NCI-H1092 (cell line): ENCODE measurements at regions not wholly inside any gene's neighbourhood (a gene's known extent, or its start where the extent isn't known, plus 50 kb on each side); places are given as distances from the start of the nearest gene placed in this dataset.
"Not testable (repeated sequence)": the region's sequence is repeated elsewhere in the genome, so short reads cannot be mapped to it uniquely, and the experiment has no call there.

Experiments used
- DNase-seq: peaks from one replicate; lab custom pipeline; 2025; lab: John Stamatoyannopoulos, UW

GRCh38 chr2:120498576-120499394 lies 152.8 kb downstream of the INHBB start:
- DNase-seq: no peak

GRCh38 chr2:120499784-120500495 lies 154.0 kb downstream of the INHBB start:
- no peak for DNase-seq

- no peak for DNase-seq
These were observed 155.7 kb downstream of the INHBB start for GRCh38 chr2:120501591-120501990.

- no peak for DNase-seq
These were observed 156.4 kb downstream of the INHBB start for GRCh38 chr2:120502357-120502756.

- no peak for DNase-seq
These were observed 156.8 kb downstream of the INHBB start for GRCh38 chr2:120502761-120503160.

- no peak for DNase-seq
These were observed 157.4 kb downstream of the INHBB start for GRCh38 chr2:120503206-120503792.

- DNase-seq: no peak
These were observed 158.0 kb downstream of the INHBB start for GRCh38 chr2:120503793-120504571.

- no peak for DNase-seq
These were observed 159.2 kb downstream of the INHBB start for GRCh38 chr2:120504936-120505705.

GRCh38 chr2:120508567-120509041 lies 162.7 kb downstream of the INHBB start:
- no peak for DNase-seq

GRCh38 chr2:120509213-120509815 lies 163.4 kb downstream of the INHBB start:
- DNase-seq: no peak

GRCh38 chr2:120509991-120510735 lies 164.2 kb downstream of the INHBB start:
- DNase-seq: no peak

GRCh38 chr2:120510751-120511395 lies 164.9 kb downstream of the INHBB start:
- DNase-seq: no peak

GRCh38 chr2:120511536-120511935 lies 165.6 kb downstream of the INHBB start:
- DNase-seq: no peak

GRCh38 chr2:120511947-120512710 lies 166.2 kb downstream of the INHBB start:
- DNase-seq: no peak

GRCh38 chr2:120513776-120514357 lies 167.9 kb downstream of the INHBB start:
- no peak for DNase-seq

GRCh38 chr2:120514521-120514920 lies 168.6 kb downstream of the INHBB start:
- DNase-seq: no peak

- not testable (repeated sequence) for DNase-seq
These were observed 169.3 kb downstream of the INHBB start for GRCh38 chr2:120515066-120515758.
